LNCaP clone FGC (cell line): ENCODE measurements at regions not wholly inside any gene's neighbourhood (a gene's known extent, or its start where the extent isn't known, plus 50 kb on each side); places are given as distances from the start of the nearest gene placed in this dataset.

Experiments used
- DNase-seq: peaks from one replicate; pipeline ENCODE4 v3.0.0-alpha.2; 2011; ENCODE audit warnings: low read depth
- H3K4me3 ChIP-seq: 2 replicates; pipeline ENCODE4 v1.5.1; 2011; ENCODE audit warnings: mild to moderate bottlenecking, low read depth, low read length, control low read depth
- CTCF ChIP-seq: IDR thresholded peaks from 2 replicates; pipeline ENCODE4 v1.5.1; 2012; ENCODE audit warnings: mild to moderate bottlenecking; ENCODE audit not compliant: control insufficient read depth, insufficient read depth; ENCODE audit errors: extremely low read depth

DNA sequence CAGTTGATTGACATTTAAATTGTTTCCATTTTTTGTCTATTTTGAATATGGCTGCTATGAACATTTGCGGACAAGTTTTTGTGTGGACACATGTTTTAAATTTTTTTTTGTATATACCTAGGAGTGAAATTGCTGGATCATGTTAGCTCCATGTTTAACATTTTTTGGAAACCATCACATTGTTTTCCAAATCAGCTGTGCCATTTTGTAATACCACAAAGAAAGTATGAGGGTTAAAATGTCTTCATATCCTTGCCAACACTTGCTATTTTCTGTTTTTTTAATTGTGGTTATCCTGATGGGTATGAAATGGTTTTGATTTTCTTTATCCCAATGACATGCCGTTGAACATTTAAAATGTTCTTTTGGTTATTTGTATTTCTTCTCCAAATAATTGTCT is 52.1 kb downstream of the CARTPT start:
- H3K4me3 ChIP-seq = no peak overlapping the region
- TF ChIP-seq CTCF = no peak
- DNase-seq = no peak

- peak; percentile 92 for TF ChIP-seq CTCF
- no peak overlapping the region for H3K4me3 ChIP-seq
- peak; percentile 34 for DNase-seq
These were observed 59.7 kb downstream of the CARTPT start for GRCh38 chr5:71778678-71779276.

DNA sequence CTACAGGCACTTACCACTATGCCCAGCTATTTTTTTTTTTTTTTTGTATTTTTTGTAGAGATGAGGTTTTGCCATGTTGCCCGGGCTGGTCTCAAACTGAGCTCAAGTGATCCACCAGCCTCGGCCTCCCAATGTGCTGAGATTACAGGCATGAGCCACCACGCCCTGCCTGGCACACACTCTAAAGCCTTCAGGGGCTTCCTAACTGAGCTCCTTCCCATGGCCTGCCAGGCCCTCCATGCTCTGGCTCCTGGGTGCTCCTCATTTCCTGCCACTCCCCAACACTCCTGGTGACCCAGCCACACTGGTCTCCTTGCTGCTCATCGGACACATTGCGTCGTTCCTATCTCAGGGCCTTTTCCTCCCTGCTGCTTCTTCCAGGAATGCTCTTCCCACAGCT is 61.5 kb downstream of the CARTPT start:
- H3K4me3 ChIP-seq = no peak overlapping the region
- DNase-seq = no peak
- no peak for TF ChIP-seq CTCF

GRCh38 chr5:71782393-71782770 is 63.3 kb downstream of the CARTPT start:
- DNase-seq = no peak
- no peak for TF ChIP-seq CTCF
- H3K4me3 ChIP-seq = no peak overlapping the region

DNA sequence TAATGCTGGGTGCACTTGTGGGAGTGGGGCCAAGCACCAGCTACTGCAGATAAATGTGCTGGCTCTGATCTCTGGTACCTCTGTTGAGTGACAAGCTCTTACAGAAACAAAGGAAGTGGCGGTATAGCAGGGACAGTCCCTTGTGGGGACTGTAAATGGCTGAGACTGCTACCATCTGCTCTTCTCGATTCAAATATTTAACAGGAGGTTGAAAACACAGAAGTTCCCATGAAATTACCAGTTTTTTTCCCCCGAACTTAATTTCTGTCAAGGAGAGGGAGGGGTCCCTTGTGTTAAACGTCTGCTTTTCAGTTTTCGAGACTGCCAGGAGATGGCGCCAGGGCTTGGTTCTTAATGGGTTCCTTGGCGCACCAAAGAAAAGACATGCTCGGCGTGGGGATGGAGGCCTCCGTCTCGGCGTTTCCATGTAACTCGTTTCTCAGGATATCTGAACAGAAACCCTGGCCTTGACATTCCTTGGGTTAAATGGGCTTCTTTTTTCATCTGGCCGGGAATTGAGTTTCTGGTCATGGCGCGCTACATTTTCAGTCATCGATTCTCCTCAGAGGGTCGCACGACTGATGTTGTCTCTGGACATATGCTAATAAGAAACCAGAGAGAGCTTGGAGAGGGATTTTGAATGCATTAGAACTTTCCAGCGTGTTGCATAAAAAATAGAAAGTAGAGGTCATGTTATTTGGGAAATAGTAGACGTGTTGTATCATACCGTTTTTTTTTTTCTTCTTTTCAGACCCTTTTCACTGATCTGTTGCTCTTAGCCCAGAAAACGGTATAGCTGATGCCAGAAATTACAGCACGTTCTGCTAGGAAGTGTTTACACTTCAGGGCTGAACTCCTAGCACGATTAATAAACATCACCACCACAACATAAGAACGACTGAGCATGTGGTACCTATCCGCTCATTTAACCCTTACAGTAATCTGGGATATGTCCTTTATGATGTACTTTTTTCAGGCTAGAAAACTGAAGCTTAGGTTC is 64.0 kb downstream of the CARTPT start:
- no peak overlapping the region for H3K4me3 ChIP-seq
- peak; percentile 70 for TF ChIP-seq CTCF
- no peak for DNase-seq

GRCh38 chr5:71783891-71784290 is 64.8 kb downstream of the CARTPT start:
- no peak overlapping the region for H3K4me3 ChIP-seq
- DNase-seq = no peak
- TF ChIP-seq CTCF = no peak
